ENCODE measurements at regions not wholly inside any gene's neighbourhood (a gene's known extent, or its start where the extent isn't known, plus 50 kb on each side); places are given as distances from the start of the nearest gene placed in this dataset.

GRCh38 chr3:22939349-22939748 is 263.8 kb upstream of the UBE2E2 start (continued):
- TF ChIP-seq CHAMP1 (IDR thresholded peaks at IDR 0.05) = no peak
- TF ChIP-seq U2AF2 (optimal IDR thresholded peaks at IDR 0.05; ENCODE audit: low read depth, low read length) = no peak
- TF ChIP-seq KLF6 (CRISPR knock-in tag; IDR thresholded peaks at IDR 0.05; ENCODE audit: borderline replicate concordance) = no peak
- no peak for TF ChIP-seq CCAR2 (IDR thresholded peaks at IDR 0.05; ENCODE audit: low read depth, low read length)
- TF ChIP-seq GATAD2A (IDR thresholded peaks at IDR 0.05) = no peak
- no peak for TF ChIP-seq SMARCA4 (IDR thresholded peaks at IDR 0.05)
- no peak for TF ChIP-seq ATF3 (IDR thresholded peaks at IDR 0.05)
- no peak for TF ChIP-seq ATF3 (CRISPR knock-in tag; conservative IDR thresholded peaks at IDR 0.05)

DNA sequence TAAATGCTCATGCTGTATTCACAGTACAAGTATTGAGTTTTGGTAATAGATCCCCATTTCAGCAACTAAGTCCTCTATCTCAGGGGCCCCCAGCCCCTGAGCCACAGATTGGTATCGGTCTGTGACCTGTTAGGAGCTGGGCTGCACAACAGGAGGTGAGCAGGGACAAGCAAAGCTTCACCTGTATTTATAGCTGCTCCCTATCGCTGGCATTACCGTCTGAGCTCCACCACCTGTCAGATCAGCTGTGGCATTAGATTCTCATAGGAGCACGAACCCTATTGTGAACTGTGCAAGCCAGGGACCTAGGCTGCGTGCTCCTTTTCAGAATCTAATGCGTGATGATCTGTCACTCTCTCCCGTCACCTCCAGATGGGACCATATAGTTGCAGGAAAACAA is 262.8 kb upstream of the UBE2E2 start:
- H2AFZ ChIP-seq (ENCODE audit: low read depth, low read length) = no peak overlapping the region
- H3K27me3 ChIP-seq (ENCODE audit: control insufficient read depth in 2 of 2, insufficient read depth in 2 of 2, low read length in 2 of 2) = no peaks in the 10 kb centered on the region
- ATAC-seq = no peak
- no peaks in the 10 kb centered on the region for H4K20me1 ChIP-seq (replicated peaks; ENCODE audit: control insufficient read depth, insufficient read depth, low read length)
- ChIA-PET POLR2A (no interaction called here), CTCF (ENCODE audit: low intra/inter-chr PET ratio) (no interaction called here)
- DNase-seq (ENCODE audit: extremely low read depth in 1 of 4, low spot score in 3 of 4) = no peak
- no peaks in the 10 kb centered on the region for H3K4me1 ChIP-seq (replicated peaks in 1 of 2; ENCODE audit: control insufficient read depth in 2 of 2, insufficient read depth in 2 of 2, low read length in 2 of 2)
- no peak overlapping the region for H3K4me3 ChIP-seq
- H3K9me1 ChIP-seq (ENCODE audit: control insufficient read depth, insufficient read depth, low read length) = no peaks in the 10 kb centered on the region
- H3K79me2 ChIP-seq (ENCODE audit: control insufficient read depth, insufficient read depth, low read length) = no peaks in the 10 kb centered on the region
- BruUV-seq (replicated peaks) = no TSS peak
- H3K9ac ChIP-seq (ENCODE audit: insufficient read depth in 1 of 2, low read depth in 2 of 2, low read length in 2 of 2) = no peak overlapping the region
- 1% methylated on average over 7 of the region's 7 CpGs for WGBS (ENCODE audit: insufficient coverage, low coverage, missing lambda C conversion rate)
- no peak overlapping the region for H3K27ac ChIP-seq (ENCODE audit: extremely low read depth, low read depth, low read length)
- no peaks in the 10 kb centered on the region for H3K36me3 ChIP-seq (ENCODE audit: control insufficient read depth, insufficient read depth, low read length)
- H3K9me3 ChIP-seq (replicated peaks; ENCODE audit: control insufficient read depth, insufficient read depth, low read depth, low read length) = no peaks in the 10 kb centered on the region
- in situ Hi-C loops (cut with MboI) (no loop called here), intact Hi-C loops (cut with micrococcal nuclease) (no loop called here)
- FAIRE-seq = no peak
- no peak overlapping the region for H3K4me2 ChIP-seq (ENCODE audit: insufficient read depth, low read length)
- TF ChIP-seq, protein P1, sequence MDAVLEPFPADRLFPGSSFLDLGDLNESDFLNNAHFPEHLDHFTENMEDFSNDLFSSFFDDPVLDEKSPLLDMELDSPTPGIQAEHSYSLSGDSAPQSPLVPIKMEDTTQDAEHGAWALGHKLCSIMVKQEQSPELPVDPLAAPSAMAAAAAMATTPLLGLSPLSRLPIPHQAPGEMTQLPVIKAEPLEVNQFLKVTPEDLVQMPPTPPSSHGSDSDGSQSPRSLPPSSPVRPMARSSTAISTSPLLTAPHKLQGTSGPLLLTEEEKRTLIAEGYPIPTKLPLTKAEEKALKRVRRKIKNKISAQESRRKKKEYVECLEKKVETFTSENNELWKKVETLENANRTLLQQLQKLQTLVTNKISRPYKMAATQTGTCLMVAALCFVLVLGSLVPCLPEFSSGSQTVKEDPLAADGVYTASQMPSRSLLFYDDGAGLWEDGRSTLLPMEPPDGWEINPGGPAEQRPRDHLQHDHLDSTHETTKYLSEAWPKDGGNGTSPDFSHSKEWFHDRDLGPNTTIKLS (IDR thresholded peaks at IDR 0.05; ENCODE audit: borderline replicate concordance, low read depth) = no peak
- TF ChIP-seq CBFA2T3 (IDR thresholded peaks at IDR 0.05) = no peak
- no peak for TF ChIP-seq SRF (CRISPR knock-in tag; IDR thresholded peaks at IDR 0.05)
- no peak for TF ChIP-seq CCAR2 (IDR thresholded peaks at IDR 0.05; ENCODE audit: low read depth, low read length)
- TF ChIP-seq STAT5A (IDR thresholded peaks at IDR 0.05; ENCODE audit: borderline replicate concordance, low read length) = no peak
- TF ChIP-seq ZNF398 (CRISPR knock-in tag; IDR thresholded peaks at IDR 0.05) = no peak
- TF ChIP-seq HOXB6 (CRISPR knock-in tag; IDR thresholded peaks at IDR 0.05; ENCODE audit: borderline replicate concordance) = no peak
- TF ChIP-seq JUND (IDR thresholded peaks at IDR 0.05; ENCODE audit: borderline replicate concordance, low read depth, low read length) = no peak
- no peak for TF ChIP-seq JUND (tag; IDR thresholded peaks at IDR 0.05; ENCODE audit: borderline replicate concordance, low read depth, low read length)
